GM21447 (cell line): ENCODE measurements at regions not wholly inside any gene's neighbourhood (a gene's known extent, or its start where the extent isn't known, plus 50 kb on each side); places are given as distances from the start of the nearest gene placed in this dataset.

Source experiments
- ATAC-seq: cut with Tn5 transposase; IDR thresholded peaks from one replicate; pipeline ENCODE4 v1.9.1; 2021; ENCODE audit not compliant: unreplicated experiment

DNA sequence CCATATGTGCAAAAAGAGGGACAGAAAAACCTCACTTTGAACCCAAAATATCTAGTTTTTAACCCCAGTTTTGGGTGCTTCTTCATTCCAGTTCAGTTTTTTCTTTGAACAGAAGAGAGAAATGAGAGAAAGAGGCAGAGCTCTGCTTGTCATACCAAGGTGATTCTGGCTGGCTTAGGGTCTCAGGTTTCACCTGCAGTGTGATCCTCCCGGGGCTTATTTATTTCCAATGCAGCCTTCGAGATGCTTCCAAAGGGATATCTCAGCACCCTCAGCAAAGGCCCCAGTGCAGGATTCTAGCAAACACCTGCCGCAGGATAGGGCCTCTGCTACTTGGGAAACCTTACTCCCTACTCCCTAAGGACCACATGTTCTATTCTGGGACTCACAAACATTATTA, 131.3 kb downstream of the WDR11 start:
- ATAC-seq = no peak

DNA sequence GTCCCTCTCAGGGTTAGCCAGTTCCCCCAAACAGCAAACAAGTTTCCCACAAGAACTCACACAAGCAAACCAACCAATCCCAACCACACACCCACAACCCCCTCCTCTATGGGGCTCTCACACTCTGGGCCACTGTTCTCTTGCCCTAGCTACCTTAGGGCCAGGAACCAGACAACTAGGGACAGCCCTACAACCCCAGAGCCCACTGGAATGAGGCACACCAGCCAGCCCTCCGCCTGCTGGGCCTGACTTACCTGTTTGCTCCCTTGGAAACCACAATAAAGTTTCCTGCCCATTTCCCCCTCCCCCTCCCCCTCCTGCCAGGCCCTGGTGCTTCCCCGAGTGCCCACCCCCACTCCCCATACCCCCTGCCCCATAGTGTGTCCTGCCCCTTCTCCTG, 132.6 kb downstream of the WDR11 start:
- ATAC-seq = no peak

DNA sequence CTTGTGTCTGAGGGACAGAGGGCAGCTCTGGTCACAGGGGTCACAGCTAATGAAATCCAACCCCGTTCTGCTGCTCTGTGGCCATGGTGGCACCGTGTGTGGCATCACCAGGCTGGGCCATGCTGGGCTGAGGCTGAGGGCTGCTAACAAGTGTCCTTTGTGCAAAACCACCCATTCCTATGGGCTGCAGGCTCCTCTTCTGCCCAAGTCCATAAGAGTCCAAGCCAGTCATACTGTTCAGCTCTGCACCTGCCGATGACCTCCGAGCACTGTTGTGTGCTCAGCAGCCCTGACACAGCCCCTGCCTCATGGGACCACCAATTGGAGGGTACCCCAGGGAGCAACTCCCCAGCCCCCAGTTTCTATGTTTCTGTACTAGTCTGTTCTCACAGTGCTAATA, 133.1 kb downstream of the WDR11 start:
- ATAC-seq = no peak

DNA sequence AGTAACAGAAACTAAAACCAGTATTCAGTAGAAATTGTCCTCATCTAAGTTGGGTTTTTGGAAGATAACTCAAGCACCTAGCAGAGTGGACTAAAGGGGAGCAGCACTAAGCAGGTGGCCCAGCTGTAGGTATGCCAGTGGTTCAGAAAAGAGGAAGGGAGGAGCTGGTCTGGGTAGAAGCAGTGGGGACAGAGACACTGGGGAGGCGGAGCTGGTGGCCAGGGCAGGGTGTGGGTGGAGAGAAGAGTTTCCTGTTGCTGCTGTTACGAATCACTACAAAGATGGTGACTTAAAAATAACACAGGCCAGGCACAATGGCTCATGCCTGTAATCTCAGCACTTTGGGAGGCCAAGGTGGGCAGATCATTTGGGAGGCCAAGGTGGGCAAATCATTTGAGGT, 136.2 kb downstream of the WDR11 start:
- no peak for ATAC-seq

DNA sequence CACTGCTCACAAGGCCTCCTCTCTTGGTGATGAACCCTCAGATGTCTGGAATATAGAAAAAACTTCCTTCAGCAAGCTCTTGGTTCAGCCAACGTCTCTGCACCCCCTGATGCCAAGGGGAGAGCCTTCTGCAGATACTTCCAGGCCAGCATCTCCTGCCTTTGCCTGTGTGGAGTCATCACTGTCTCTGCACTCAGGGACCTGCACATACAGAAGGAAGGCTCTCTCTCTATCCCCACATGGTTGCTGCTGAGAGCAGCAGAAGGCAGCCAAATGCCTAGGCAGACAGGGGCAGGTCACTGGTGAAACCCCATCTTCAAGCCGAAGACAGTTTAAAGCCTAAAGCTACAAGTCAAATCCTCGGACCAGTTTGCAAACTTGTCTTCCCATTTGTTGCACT, 137.6 kb downstream of the WDR11 start:
- no peak for ATAC-seq

DNA sequence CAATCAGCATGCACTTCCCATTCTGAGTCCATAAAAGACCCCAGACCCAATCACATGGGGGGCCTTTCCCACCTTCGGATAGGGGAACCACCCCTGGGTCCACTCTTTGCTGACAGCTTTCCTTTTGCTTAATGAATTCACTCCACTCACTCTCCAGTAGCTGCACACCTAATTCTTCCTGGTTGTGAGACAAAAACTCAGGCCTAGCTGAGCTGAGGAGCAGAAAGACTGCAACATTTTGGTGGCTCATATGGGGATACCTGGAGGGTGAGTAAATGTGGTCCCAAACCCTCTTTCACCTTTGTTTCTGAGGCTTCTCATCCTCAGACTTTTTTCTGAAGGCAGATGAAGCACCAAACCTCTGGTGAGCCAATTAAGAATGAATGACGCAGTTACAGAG, 138.1 kb downstream of the WDR11 start:
- ATAC-seq = no peak

DNA sequence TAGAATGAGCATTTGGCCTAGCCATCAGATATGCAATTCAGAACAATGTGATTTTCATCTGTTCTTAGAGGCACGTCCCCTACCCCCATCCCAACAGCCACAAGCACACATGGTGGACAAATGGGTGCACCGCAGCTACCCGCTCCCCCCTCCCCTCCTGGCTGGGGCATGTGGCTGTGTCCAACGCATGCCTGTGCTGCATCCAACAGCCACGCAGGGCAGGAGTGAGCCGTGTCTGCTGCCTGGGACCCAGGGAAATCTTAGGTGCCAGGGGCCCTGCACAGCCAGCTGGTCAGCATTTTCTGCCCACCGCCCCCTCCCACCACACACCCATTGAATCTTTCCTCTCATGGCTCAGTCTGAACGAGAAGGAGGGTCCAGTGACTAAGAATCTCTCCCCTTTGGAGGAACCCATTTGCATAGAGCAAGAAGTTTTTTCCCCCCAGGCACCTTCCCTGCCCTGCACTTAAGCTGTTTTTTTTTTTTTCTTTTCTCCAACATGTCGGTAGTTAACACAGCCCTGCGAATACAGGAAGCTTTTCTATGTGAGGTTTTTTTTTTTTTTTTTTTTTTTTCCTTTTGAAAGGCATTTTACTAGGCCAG, 138.9 kb downstream of the WDR11 start:
- ATAC-seq = no peak

DNA sequence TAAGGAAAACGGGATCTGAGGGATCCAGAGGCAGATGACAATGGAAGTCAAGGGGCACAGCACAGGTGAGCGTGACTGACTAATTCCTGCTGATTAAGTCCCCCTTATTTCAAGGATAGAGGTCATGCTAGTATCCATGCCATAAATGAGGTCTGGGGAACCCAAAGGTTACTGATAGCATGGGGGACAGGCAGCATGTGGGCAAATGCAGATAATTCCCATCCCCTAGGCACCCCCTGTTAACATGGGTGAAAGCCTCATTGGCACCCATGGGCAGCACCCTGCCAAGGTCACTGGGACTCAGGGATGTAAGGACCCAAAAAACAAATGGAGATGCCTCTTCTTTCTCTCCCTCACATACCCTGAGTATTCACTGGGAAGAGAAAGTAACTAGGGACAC, 139.7 kb downstream of the WDR11 start:
- no peak for ATAC-seq

DNA sequence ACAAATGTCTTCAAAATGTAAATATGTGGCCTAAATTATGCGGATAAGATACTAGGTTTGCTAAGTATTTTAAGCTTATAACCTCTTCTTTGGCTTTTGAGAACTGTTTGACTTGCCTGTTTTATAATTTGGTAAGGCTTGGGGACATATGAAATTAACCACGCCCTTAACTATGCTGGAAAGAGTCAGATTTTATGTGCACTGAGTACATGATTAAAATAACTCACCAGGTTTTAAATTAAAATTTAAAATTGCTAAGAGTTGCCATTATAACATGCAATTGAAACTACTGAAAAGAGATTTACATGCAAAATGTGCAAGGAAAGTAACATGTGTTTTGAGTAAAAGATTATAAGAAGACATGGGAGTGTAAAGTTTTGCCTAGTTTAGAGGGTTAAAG, 141.9 kb downstream of the WDR11 start:
- ATAC-seq = no peak

DNA sequence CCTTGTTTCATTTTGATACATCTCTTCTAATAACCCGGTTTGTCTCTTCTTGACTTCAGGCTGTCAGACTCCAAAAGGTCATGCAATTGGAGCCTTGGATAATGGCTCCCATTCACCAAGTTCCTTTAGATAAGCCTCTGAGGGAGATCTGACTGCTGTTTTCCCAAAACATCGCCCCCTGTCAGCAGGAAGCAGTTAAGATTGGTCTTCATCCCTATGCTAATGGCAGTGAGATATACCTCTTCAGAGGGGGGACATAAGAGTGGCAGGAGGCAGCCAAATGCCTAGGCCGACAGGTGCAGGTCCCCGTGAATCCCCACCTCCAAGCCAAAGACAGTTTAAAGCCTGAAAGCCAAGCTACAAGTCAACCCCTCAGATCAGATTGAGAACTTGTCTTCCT, 144.6 kb downstream of the WDR11 start:
- ATAC-seq = no peak

DNA sequence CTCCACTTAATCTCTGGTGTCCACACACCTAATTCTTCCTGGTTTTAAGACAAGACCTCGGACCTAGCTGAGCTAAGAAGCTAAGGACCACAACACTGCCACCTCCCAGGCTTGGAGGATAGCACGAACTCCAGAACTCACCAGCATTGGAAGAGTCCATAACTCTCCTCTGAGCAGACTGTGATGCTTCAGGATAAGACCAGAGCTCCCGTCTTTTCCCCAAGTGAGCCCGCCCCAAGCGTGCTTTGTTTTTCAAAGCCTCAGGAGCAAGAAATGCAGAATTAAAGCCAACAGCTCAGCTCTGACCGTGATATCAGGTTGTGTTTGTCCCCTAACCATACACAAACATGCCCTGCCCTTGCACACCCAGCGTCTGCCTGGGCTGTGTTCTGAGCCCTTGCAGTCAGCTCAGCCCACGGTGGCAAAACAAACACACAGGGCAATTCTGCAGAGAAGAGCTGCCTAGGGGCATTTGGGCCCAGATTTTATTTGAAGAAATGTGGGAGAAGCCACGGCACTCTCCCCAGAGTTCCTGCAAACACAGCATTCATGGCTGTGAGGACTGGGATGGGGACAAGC, 145.4 kb downstream of the WDR11 start:
- no peak for ATAC-seq

DNA sequence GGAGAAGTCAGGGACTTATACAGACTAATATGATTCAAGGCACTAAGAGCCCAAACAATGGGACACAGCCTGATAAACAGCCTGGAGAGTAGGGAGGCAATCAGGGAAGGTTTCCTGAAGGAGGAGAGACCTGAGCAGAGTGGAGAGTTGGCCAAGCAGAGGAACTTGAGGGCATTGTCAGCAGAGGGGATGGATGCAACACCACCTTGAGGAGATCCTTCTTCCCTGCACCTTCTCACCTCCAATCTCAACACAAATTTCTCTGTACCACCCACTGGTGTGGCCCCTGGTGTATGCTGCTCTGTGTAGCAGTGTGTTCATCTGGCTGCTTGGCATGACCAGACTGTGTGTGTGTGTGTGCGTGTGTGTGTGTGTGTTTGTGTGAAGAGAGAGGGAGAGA, 146.2 kb downstream of the WDR11 start:
- no peak for ATAC-seq

DNA sequence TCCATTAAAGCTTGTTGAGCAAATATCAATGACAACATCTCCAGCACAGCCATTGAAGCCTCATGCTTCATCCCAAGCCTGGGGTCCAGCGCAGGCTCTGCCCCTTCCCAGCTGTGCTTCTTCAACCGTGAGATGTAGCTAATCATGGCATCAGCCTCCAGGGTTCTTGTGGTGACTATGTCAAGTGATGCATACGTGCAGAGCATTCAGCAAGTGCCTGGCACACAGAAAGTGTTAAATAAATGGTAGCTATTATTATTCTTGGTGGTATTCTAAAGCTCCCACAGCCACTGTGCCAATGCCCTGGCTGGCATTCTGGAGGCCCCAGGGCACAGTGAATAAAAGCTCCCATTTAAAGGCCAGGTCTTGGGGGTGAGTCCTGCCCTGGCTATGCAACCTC, 146.6 kb downstream of the WDR11 start:
- no peak for ATAC-seq

DNA sequence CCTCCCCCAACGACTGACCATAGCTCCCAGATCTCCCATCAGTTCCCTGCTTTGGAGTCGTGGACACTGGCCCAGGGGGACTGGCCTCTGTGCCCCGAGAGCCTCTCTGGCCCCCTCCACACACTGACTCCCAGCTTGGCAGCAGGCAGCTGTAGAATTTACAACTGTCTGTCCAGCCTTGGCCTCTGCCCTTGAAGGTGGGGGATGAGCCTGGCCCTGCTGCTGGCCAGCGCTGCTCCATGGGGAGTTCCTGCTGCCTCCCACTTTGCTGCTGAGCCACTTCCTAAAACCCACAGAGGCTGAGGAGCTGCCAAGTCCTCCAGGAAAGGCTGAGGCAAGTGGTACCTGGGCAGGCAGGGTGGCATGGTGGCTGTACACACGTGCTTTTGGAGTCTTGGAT, 147.1 kb downstream of the WDR11 start:
- no peak for ATAC-seq

DNA sequence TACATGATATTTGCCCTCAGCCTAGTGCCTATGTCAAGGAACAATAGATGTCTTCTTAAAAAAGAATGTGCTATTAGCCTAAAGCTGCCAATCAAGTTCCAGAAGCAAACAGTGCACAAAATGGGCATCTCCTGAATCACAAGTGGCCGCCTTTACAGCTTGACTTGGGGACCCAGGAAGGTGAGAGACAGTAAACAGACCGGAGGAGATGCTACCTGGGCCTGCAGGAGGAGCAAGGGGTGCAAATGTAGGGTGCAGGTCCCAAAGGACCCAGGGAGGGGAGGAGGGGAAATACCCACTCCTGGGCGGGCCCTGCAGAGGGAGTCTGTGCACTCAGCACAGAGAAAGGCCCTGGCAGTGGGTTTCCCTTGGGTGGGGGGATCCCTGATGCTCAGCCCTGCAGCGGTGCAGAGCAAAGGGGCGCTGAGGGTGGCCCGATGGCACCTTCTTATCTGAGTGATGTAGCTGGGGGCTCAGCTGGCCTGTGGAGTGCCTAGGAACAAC, 147.7 kb downstream of the WDR11 start:
- no peak for ATAC-seq

DNA sequence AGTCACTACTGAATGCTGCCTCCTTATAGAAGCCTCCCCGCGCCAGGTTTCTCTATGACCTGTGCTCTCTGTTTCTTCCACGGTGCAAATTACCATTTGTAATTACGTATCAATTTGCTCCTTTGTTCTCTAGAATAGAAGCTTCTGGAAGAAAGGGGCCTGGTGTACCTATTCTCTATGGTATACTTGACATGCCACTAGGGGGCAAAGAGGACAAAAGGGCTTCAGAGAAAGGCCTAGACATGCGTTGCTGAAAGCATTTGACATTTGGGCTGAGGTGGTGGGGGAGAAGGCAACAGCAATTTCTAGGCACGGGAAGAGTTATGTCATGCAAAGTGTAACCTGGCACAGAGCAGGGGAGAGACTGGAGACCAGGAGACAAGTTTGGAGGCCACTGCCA, 148.7 kb downstream of the WDR11 start:
- ATAC-seq = no peak

DNA sequence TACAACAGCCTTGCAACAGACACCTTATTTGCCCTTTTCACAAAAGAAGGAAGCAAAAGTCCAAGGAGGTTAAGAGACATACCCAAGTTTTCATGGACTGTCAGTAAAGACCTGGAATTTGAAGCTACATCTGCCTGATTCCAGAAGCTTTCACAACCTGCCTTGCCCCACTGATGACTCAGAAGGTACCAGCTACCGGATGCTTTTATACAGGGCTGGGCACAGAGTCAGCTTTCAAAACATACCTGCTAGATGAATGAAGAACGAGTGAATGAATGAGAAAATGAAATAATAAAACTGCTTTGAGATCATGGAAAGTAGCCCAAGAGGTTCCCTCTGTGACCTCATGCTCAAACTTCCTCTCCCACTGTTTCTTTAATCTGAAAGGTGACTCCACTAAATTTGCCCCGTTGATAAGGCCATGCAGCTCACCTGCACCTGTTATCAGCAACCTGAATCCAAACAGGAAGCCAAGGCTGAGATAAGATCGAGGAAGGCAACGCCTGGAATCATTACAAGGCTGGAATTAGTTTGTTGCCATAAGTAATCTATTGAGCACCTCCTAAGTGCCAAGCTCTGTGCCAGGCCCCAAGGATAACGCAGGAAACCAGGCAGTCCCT, 151.5 kb downstream of the WDR11 start:
- no peak for ATAC-seq

DNA sequence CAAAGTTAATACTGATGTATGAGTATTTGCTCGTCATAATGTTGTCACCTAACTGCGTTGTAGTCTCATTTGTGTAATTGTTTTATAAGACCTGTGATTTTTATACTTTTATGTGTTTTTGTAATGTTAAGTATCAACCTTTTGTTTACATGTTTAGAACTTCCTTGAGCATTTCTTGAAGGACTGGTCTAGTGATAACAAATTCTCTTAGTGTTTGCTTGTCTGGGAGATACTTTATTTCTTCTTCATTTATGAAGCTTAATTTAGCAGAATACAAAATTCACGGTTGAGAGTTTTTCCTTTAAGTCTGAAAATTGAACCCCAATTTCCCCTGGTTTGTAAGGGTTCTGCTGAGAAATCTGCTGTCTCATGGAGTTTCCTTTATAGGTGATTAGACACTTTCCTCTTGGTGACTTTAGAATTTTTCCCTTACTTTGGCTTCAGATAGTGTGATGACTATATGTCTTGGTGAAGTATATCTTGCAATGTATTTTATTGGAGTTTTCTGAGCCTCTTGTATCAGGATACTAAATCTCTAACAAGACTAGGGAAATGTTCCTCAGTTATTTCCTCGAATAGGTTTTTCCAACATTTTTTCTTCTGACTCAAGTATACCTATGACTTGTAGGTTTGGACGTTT, 154.9 kb downstream of the WDR11 start:
- ATAC-seq = no peak

DNA sequence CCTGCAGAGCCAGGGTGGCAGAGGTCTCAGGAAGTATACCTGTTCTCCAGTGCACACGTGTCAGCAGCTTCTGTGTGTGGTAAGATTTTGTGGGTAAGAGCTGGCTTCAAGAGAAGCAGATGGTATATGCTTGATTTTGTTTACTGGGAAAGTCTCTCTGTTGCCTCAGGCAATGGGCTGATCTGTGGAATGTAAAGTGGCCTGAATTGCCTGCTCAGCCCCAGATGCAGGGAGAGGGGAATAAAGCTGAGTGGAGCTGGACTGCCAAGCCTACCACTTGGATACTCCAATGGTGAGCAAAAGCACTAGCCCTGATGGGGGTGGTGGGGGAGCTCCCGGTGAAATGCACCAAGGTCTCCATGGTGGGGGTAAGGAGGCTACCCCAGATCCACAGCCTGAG, 156.1 kb downstream of the WDR11 start:
- no peak for ATAC-seq

DNA sequence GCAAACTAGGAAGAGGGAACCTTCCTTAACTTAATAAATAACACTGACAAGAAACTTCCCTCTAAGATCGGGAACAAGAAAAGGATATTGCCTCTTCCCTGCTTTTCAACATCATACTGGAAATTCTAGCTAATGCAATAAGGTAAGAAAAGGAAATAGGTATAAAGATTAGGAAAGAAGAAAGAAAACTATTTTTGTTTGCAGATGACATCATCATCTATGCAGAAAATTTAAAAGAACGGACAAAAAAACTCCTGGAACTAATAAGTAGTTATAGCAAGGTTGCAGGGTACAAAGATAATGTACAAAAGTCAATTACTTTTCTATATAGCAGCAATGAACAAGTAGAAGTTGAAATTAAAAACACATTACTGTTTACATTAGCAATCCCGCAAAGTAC, 164.8 kb downstream of the WDR11 start:
- no peak for ATAC-seq

DNA sequence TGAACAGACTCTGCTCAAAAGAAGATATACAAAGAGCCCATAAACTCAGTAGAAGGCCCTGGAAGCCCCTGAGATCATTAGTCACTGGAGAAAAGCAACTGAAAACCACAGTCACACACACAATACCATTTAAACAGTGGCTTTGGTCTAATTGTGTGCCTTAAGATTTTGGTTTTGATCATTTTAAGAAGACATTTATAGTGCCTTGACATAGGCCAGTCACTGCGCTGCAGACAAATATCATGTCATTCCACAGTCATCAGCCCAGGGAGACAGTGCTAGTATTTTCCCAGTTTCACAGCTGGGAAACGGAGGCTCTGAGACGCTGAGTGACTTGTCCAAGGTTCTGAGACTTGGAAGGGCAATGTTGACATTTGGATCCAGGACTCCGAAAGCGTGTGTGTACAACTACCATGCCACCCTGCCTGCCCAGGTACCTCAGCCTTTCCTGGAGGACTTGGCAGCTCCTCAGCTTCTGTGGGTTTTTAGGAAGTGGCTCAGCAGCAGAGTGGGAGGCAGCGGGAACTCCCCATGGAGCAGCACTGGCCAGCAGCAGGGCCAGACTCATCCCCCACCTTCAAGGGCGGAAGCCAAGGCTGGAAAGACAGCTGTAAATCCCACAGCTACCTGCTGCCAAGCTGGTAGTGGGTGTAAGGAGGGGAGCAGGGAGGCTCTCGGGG, 173.9 kb downstream of the WDR11 start:
- no peak for ATAC-seq

DNA sequence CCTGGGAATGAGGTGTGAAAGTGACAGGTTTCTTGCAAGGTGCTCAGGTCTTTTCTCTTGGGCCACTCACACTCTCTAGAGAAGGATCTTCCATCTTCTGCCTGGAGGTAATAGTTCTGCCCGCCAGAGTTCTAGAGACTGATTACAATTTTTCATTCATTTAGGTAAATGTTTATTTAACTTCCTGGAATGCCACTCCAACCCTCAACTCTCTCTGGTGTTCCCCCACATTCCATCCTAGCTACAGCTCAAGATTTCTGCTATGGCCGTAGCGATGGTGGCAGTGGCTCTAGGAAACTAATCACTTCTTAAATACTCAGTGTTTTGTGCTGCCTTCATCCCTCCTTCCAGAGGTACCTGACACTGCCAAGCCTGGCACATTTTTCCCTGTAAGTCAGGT, 174.6 kb downstream of the WDR11 start:
- ATAC-seq = no peak
